ENCODE measurements at regions not wholly inside any gene's neighbourhood (a gene's known extent, or its start where the extent isn't known, plus 50 kb on each side); places are given as distances from the start of the nearest gene placed in this dataset.

- H3K27me3 ChIP-seq (ENCODE audit: control insufficient read depth in 2 of 2, insufficient read depth in 2 of 2, low read length in 2 of 2), result no peaks in the 10 kb centered on the region
- H3K79me2 ChIP-seq (ENCODE audit: control insufficient read depth, insufficient read depth, low read length), result no peaks in the 10 kb centered on the region
- TF ChIP-seq RBM25 (IDR thresholded peaks at IDR 0.05; ENCODE audit: low read depth, low read length, severe bottlenecking) (no peak), NFRKB (IDR thresholded peaks at IDR 0.05; ENCODE audit: low read depth) (no peak), CCAR2 (IDR thresholded peaks at IDR 0.05; ENCODE audit: low read depth, low read length) (no peak), ZHX1 (conservative IDR thresholded peaks at IDR 0.05; ENCODE audit: low read length) (no peak), ZMIZ1 (IDR thresholded peaks at IDR 0.05; ENCODE audit: low read depth in 2 of 2, low read length in 2 of 2) (no peak), ZNF512 (tag; IDR thresholded peaks at IDR 0.05) (no peak), ZKSCAN8 (CRISPR knock-in tag; IDR thresholded peaks at IDR 0.05) (no peak)
- DNase-seq (ENCODE audit: extremely low read depth in 1 of 4, low spot score in 3 of 4) (no peak), FAIRE-seq (no peak), ATAC-seq (no peak)
- ChIA-PET CTCF (ENCODE audit: low intra/inter-chr PET ratio) (no interaction called here), POLR2A (no interaction called here)
- WGBS (ENCODE audit: insufficient coverage, low coverage, missing lambda C conversion rate), result 0% methylated on average over 2 of the region's 2 CpGs
- no peaks in the 10 kb centered on the region for H3K9me3 ChIP-seq (replicated peaks; ENCODE audit: control insufficient read depth, insufficient read depth, low read depth, low read length)
- intact Hi-C loops (cut with micrococcal nuclease), result no loop called here
- H3K9ac ChIP-seq (ENCODE audit: insufficient read depth in 1 of 2, low read depth in 2 of 2, low read length in 2 of 2), result no peak overlapping the region
- H3K36me3 ChIP-seq (ENCODE audit: control insufficient read depth, insufficient read depth, low read length), result no peaks in the 10 kb centered on the region
- H3K9me1 ChIP-seq (ENCODE audit: control insufficient read depth, insufficient read depth, low read length), result no peaks in the 10 kb centered on the region
- H3K4me3 ChIP-seq, result no peak overlapping the region
- in situ Hi-C loops (cut with MboI), result no loop called here
- no peaks in the 10 kb centered on the region for H3K4me1 ChIP-seq (replicated peaks in 1 of 2; ENCODE audit: control insufficient read depth in 2 of 2, insufficient read depth in 2 of 2, low read length in 2 of 2)
- H3K27ac ChIP-seq (ENCODE audit: extremely low read depth, low read depth, low read length), result no peak overlapping the region
- H4K20me1 ChIP-seq (replicated peaks; ENCODE audit: control insufficient read depth, insufficient read depth, low read length), result no peaks in the 10 kb centered on the region
- BruUV-seq (replicated peaks), result no TSS peak
- no peak overlapping the region for H3K4me2 ChIP-seq (ENCODE audit: insufficient read depth, low read length)
- H2AFZ ChIP-seq (ENCODE audit: low read depth, low read length), result no peak overlapping the region
Measured at GRCh38 chr2:122949523-122949922, 1075.6 kb upstream of the CNTNAP5 start.
